ENCODE measurements at regions not wholly inside any gene's neighbourhood (a gene's known extent, or its start where the extent isn't known, plus 50 kb on each side); places are given as distances from the start of the nearest gene placed in this dataset.

DNA sequence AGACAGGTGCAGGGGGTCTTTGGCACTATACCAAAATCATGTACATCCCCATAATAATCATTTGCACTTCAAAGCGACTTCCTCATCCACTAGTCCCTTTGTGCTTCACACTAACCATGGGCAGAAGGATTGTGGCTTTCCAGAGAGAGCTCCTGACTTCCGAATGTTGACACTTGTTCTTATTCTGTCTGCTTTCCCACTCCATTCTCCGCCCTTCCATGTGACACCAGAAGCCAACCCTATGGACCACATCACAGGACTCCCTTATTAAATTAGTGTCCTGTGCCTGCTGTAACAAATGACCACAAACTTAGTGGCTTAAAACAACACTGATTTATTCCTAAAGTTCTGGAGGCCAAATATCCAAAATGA, 91.6 kb downstream of the CMC2 start:
- Histone ChIP-seq H3K9me3 (replicated peaks) (peaks cover 7% of the 10 kb centered on the region), H3K27ac (replicated peaks) (no peak overlapping the region), H3K4me1 (no peaks in the 10 kb centered on the region), H3K27me3 (ENCODE audit: low read depth) (peaks cover 4% of the 10 kb centered on the region), H3K4me3 (no peak overlapping the region), H3K36me3 (no peaks in the 10 kb centered on the region)
- no peak for DNase-seq
- TF ChIP-seq, protein P1, sequence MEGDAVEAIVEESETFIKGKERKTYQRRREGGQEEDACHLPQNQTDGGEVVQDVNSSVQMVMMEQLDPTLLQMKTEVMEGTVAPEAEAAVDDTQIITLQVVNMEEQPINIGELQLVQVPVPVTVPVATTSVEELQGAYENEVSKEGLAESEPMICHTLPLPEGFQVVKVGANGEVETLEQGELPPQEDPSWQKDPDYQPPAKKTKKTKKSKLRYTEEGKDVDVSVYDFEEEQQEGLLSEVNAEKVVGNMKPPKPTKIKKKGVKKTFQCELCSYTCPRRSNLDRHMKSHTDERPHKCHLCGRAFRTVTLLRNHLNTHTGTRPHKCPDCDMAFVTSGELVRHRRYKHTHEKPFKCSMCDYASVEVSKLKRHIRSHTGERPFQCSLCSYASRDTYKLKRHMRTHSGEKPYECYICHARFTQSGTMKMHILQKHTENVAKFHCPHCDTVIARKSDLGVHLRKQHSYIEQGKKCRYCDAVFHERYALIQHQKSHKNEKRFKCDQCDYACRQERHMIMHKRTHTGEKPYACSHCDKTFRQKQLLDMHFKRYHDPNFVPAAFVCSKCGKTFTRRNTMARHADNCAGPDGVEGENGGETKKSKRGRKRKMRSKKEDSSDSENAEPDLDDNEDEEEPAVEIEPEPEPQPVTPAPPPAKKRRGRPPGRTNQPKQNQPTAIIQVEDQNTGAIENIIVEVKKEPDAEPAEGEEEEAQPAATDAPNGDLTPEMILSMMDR (IDR thresholded peaks at IDR 0.05; ENCODE audit: borderline replicate concordance) = no peak
- intact Hi-C loops (cut with micrococcal nuclease) = no loop called here

GRCh38 chr16:80914379-80915078, 92.2 kb downstream of the CMC2 start:
- DNase-seq = no peak
- TF ChIP-seq, protein P1 (IDR thresholded peaks at IDR 0.05; ENCODE audit: borderline replicate concordance) = no peak
- H3K36me3 ChIP-seq = no peaks in the 10 kb centered on the region
- H3K9me3 ChIP-seq (replicated peaks) = peaks cover 7% of the 10 kb centered on the region
- no peak overlapping the region for H3K4me3 ChIP-seq
- intact Hi-C loops (cut with micrococcal nuclease) = no loop called here
- no peaks in the 10 kb centered on the region for H3K4me1 ChIP-seq
- peaks cover 4% of the 10 kb centered on the region for H3K27me3 ChIP-seq (ENCODE audit: low read depth)
- no peak overlapping the region for H3K27ac ChIP-seq (replicated peaks)

- Histone ChIP-seq H3K4me3 (no peak overlapping the region), H3K36me3 (no peaks in the 10 kb centered on the region), H3K27ac (replicated peaks) (no peak overlapping the region), H3K9me3 (replicated peaks) (peaks cover 7% of the 10 kb centered on the region), H3K27me3 (ENCODE audit: low read depth) (peaks cover 4% of the 10 kb centered on the region), H3K4me1 (no peaks in the 10 kb centered on the region)
- TF ChIP-seq, protein P1 (IDR thresholded peaks at IDR 0.05; ENCODE audit: borderline replicate concordance) = no peak
- intact Hi-C loops (cut with micrococcal nuclease) = no loop called here
- no peak for DNase-seq
These were observed 93.3 kb downstream of the CMC2 start for GRCh38 chr16:80913397-80913796.

DNA sequence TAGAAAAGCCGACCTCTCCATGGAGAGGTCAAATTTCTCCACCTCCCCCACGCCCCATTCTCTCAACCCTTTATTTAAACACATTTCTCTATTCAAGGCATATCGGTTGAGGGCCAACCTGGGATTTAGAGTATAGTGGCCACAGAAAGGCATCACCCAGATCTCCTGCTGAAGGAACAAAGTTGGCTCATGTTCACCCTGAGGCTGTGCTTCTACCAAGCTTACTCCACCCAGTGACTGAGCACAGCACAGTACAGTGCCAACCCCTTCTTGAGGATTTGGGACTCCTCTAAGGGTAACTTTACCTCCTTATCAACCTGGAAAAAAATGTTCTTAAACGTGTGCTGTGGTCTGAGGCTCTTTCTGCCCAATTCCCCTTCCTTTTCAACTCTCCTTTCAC, 94.0 kb downstream of the CMC2 start:
- Histone ChIP-seq H3K9me3 (replicated peaks) (peaks cover 7% of the 10 kb centered on the region), H3K27ac (replicated peaks) (no peak overlapping the region), H3K4me3 (no peak overlapping the region), H3K36me3 (no peaks in the 10 kb centered on the region), H3K27me3 (ENCODE audit: low read depth) (peaks cover 4% of the 10 kb centered on the region), H3K4me1 (no peaks in the 10 kb centered on the region)
- no peak for DNase-seq
- intact Hi-C loops (cut with micrococcal nuclease) = no loop called here
- TF ChIP-seq, protein P1 (IDR thresholded peaks at IDR 0.05; ENCODE audit: borderline replicate concordance) = no peak

DNA sequence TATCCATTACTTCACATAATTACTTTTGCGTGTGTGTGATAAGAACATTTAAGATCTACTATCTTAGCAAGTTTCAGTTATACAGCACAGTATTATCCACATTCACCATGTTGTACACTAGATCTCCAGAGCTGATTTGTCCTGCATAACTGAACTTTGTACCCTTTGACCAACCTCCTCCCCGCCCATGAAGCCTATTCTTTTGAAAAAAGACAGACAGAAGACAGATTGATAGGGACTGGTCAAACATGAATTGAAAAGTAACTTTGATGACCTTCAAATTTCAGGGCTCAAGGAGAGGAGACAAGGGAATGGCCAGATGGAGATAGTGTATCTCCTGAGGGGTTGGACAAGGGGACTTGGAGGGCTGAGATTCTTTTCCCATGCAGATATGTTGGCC, 96.3 kb downstream of the CMC2 start:
- no peak for DNase-seq
- Histone ChIP-seq H3K36me3 (no peaks in the 10 kb centered on the region), H3K4me1 (no peaks in the 10 kb centered on the region), H3K9me3 (replicated peaks) (peaks cover 7% of the 10 kb centered on the region), H3K4me3 (no peak overlapping the region), H3K27me3 (ENCODE audit: low read depth) (peaks cover 4% of the 10 kb centered on the region), H3K27ac (replicated peaks) (no peak overlapping the region)
- TF ChIP-seq, protein P1 (IDR thresholded peaks at IDR 0.05; ENCODE audit: borderline replicate concordance) = no peak
- intact Hi-C loops (cut with micrococcal nuclease) = no loop called here
